ENCODE measurements at regions not wholly inside any gene's neighbourhood (a gene's known extent, or its start where the extent isn't known, plus 50 kb on each side); places are given as distances from the start of the nearest gene placed in this dataset.

DNA sequence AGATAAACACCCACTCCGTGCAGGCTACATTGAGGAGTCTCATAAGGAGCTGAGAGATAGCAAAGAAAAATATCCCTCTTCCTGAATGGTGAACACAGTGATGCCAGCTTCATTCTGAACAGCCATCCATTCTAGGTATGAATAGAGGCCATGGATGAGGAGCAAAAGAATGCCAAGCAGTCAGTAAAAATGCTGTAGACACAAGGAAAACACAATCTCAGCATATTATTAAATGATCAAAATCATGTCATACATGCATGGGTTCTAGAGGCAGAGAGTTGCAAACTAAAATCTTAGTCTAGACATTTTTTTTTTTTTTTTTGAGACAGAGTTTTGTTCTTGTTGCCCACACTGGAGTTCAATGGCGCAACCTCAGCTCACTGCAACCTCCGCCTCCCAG, 313.0 kb downstream of the SOX9 start:
- intact Hi-C loops (cut with DNase I) = no loop called here
- H3K36me3 ChIP-seq = no peaks in the 10 kb centered on the region
- DNase-seq (no peak), ATAC-seq (no peak)
- no peak overlapping the region for H3K27ac ChIP-seq
- H3K4me1 ChIP-seq = no peaks in the 10 kb centered on the region
- H3K4me3 ChIP-seq = no peak overlapping the region
- H3K9me3 ChIP-seq = no peaks in the 10 kb centered on the region
- TF ChIP-seq, protein P1, sequence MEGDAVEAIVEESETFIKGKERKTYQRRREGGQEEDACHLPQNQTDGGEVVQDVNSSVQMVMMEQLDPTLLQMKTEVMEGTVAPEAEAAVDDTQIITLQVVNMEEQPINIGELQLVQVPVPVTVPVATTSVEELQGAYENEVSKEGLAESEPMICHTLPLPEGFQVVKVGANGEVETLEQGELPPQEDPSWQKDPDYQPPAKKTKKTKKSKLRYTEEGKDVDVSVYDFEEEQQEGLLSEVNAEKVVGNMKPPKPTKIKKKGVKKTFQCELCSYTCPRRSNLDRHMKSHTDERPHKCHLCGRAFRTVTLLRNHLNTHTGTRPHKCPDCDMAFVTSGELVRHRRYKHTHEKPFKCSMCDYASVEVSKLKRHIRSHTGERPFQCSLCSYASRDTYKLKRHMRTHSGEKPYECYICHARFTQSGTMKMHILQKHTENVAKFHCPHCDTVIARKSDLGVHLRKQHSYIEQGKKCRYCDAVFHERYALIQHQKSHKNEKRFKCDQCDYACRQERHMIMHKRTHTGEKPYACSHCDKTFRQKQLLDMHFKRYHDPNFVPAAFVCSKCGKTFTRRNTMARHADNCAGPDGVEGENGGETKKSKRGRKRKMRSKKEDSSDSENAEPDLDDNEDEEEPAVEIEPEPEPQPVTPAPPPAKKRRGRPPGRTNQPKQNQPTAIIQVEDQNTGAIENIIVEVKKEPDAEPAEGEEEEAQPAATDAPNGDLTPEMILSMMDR (IDR thresholded peaks at IDR 0.05) = no peak
- H3K27me3 ChIP-seq = no peaks in the 10 kb centered on the region

- Histone ChIP-seq H3K4me1 (no peaks in the 10 kb centered on the region), H3K27ac (no peak overlapping the region), H3K4me3 (no peak overlapping the region), H3K9me3 (no peaks in the 10 kb centered on the region), H3K36me3 (no peaks in the 10 kb centered on the region), H3K27me3 (no peaks in the 10 kb centered on the region)
- no peak for DNase-seq
- no peak for ATAC-seq
- intact Hi-C loops (cut with DNase I) = no loop called here
- TF ChIP-seq, protein P1 (IDR thresholded peaks at IDR 0.05) = no peak
These were observed 313.8 kb downstream of the SOX9 start for GRCh38 chr17:72434581-72434980.

DNA sequence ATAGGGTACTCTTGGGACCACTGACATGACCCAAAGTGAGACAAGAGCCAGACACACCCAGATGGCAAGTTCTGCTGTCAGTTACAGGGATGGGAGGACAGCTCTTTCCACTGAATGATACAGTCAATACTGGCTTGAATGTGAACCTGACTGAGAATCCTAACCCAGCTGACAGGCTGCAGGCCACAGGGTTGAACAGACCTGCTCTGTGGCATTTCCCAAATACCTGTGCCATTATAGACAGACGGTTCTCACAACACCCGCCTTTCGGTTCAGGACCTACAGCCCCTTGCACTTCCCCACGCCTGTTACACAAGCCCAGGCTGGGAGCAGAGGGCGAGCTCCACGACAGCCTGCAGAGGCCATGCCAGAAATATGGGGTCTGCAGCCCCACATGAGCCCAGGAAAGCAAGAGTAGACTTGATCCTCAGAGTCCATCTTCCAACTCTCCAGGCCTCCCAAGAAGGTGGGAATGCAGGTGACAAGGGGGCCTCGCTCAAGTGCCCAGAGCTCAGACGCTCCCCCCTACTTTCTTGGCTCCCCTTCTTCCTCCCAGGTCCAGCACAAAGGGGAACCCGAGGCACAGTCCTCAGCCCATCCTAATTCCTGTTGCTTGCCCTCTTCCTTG, 314.3 kb downstream of the SOX9 start:
- ATAC-seq = no peak
- H3K9me3 ChIP-seq = no peaks in the 10 kb centered on the region
- intact Hi-C loops (cut with DNase I) = no loop called here
- H3K4me1 ChIP-seq = no peaks in the 10 kb centered on the region
- H3K4me3 ChIP-seq = no peak overlapping the region
- no peak overlapping the region for H3K27ac ChIP-seq
- TF ChIP-seq, protein P1 (IDR thresholded peaks at IDR 0.05) = no peak
- no peaks in the 10 kb centered on the region for H3K27me3 ChIP-seq
- H3K36me3 ChIP-seq = no peaks in the 10 kb centered on the region
- no peak for DNase-seq

DNA sequence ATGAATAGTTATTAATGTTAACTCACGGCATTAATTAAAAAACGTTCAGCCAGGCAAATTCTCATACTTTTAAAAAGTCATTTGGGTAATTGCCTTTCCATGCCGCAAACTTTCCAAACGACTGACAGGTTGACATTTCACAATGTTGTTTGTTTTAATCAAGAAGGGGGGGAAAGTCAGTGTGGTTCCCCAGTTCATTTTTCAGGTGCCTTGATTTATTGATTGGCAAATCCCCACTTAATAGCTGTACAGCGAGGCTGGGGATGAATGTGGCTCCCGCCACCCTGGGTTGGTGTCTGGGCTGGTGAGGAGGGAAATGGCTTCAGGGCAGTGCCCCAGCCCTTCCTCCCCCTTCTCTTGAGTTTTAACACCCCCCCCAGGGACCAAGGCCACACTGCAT, 318.0 kb downstream of the SOX9 start:
- ATAC-seq (no peak), DNase-seq (no peak)
- Histone ChIP-seq H3K4me3 (no peak overlapping the region), H3K9me3 (no peaks in the 10 kb centered on the region), H3K4me1 (no peaks in the 10 kb centered on the region), H3K27ac (no peak overlapping the region), H3K36me3 (no peaks in the 10 kb centered on the region), H3K27me3 (no peaks in the 10 kb centered on the region)
- TF ChIP-seq, protein P1 (IDR thresholded peaks at IDR 0.05) = no peak
- intact Hi-C loops (cut with DNase I) = no loop called here

- DNase-seq (no peak), ATAC-seq (no peak)
- Histone ChIP-seq H3K36me3 (no peaks in the 10 kb centered on the region), H3K9me3 (no peaks in the 10 kb centered on the region), H3K27me3 (no peaks in the 10 kb centered on the region), H3K4me1 (no peaks in the 10 kb centered on the region), H3K27ac (no peak overlapping the region), H3K4me3 (no peak overlapping the region)
- intact Hi-C loops (cut with DNase I) = no loop called here
- TF ChIP-seq, protein P1 (IDR thresholded peaks at IDR 0.05) = no peak
These were observed 319.2 kb downstream of the SOX9 start for GRCh38 chr17:72439893-72440502.
